ENCODE measurements at regions not wholly inside any gene's neighbourhood (a gene's known extent, or its start where the extent isn't known, plus 50 kb on each side); places are given as distances from the start of the nearest gene placed in this dataset.

GRCh38 chr2:118430510-118431164, 342.4 kb downstream of the INSIG2 start:
- H3K4me2 ChIP-seq = no peak overlapping the region
- H3K27ac ChIP-seq (ENCODE audit: low read depth in 2 of 2, low read length in 1 of 2) = no peak overlapping the region
- no peak for TF ChIP-seq FOXM1 (IDR thresholded peaks at IDR 0.05; ENCODE audit: low read depth)
- TF ChIP-seq YY1 (IDR thresholded peaks at IDR 0.05; ENCODE audit: low read depth) = no peak
- no peak for TF ChIP-seq ZBTB33 (IDR thresholded peaks at IDR 0.05; ENCODE audit: borderline replicate concordance, low read depth)
- no peak for TF ChIP-seq SMC3 (IDR thresholded peaks at IDR 0.05; ENCODE audit: low read depth, low read length)
- TF ChIP-seq RFX5 (IDR thresholded peaks at IDR 0.05; ENCODE audit: low read length) = no peak
- no peak for TF ChIP-seq GABPA (IDR thresholded peaks at IDR 0.05; ENCODE audit: low read depth)
- no peak for TF ChIP-seq RCOR1 (IDR thresholded peaks at IDR 0.05; ENCODE audit: low read length)
- no peak for TF ChIP-seq REST (IDR thresholded peaks at IDR 0.05; ENCODE audit: low read depth, low read length)
- no peak for TF ChIP-seq RXRA (IDR thresholded peaks at IDR 0.05; ENCODE audit: borderline replicate concordance, low read depth)
- no peak for TF ChIP-seq EP300 (IDR thresholded peaks at IDR 0.05; ENCODE audit: borderline replicate concordance in 1 of 2, low read depth in 1 of 2, low read length in 1 of 2)
- TF ChIP-seq SIN3A (IDR thresholded peaks at IDR 0.05; ENCODE audit: borderline replicate concordance, low read depth, low read length) = no peak
- TF ChIP-seq MXI1 (IDR thresholded peaks at IDR 0.05; ENCODE audit: low read depth, low read length) = no peak
- no peak for TF ChIP-seq USF2 (IDR thresholded peaks at IDR 0.05; ENCODE audit: borderline replicate concordance, low read depth, low read length)
- TF ChIP-seq PBX3 (IDR thresholded peaks at IDR 0.05) = no peak
- TF ChIP-seq JUND (IDR thresholded peaks at IDR 0.05) = no peak
- TF ChIP-seq EZH2phosphoT487 (IDR thresholded peaks at IDR 0.05; ENCODE audit: borderline replicate concordance, low read depth) = no peak
- no peak for TF ChIP-seq TAF1 (IDR thresholded peaks at IDR 0.05; ENCODE audit: borderline replicate concordance, low read depth, low read length)
- TF ChIP-seq CTCF (IDR thresholded peaks at IDR 0.05) = no peak
- no peak overlapping the region for H2AFZ ChIP-seq (ENCODE audit: low read depth)
- no peak for DNase-seq
- H3K36me3 ChIP-seq (replicated peaks in 1 of 2; ENCODE audit: control insufficient read depth in 1 of 2, insufficient read depth in 2 of 2, low read length in 1 of 2) = no peaks in the 10 kb centered on the region
- no peaks in the 10 kb centered on the region for H3K9me3 ChIP-seq
- H3F3A ChIP-seq (replicated peaks; ENCODE audit: insufficient read depth) = peaks cover 7% of the 10 kb centered on the region
- H3K27me3 ChIP-seq (ENCODE audit: insufficient read depth) = no peaks in the 10 kb centered on the region; the same call in 1 of the 2 replicates
- no peaks in the 10 kb centered on the region for H3K9me2 ChIP-seq
- no peaks in the 10 kb centered on the region for H3K4me1 ChIP-seq (ENCODE audit: control insufficient read depth in 1 of 2, insufficient read depth in 2 of 2, low read depth in 1 of 2, low read length in 1 of 2)
- H4K20me1 ChIP-seq (ENCODE audit: insufficient read depth) = no peaks in the 10 kb centered on the region
- no peak overlapping the region for H3K4me3 ChIP-seq (ENCODE audit: low read depth in 2 of 2, low read length in 1 of 2)
- no peaks in the 10 kb centered on the region for H3K79me2 ChIP-seq (ENCODE audit: insufficient read depth)
- ChIA-PET CTCF (interaction anchor here (0.7 to 2.1 kb wide), 2 partner anchors 152 to 425 kb away, joined by 3 to 11 read pairs; no protein-coding TSS in a partner anchor), POLR2A (no interaction called here)
- H3K9ac ChIP-seq = no peak overlapping the region
- 8% methylated on average over 4 of the region's 4 CpGs for WGBS (ENCODE audit: low lambda C conversion rate)
